HepG2 (cell line): ENCODE measurements at regions not wholly inside any gene's neighbourhood (a gene's known extent, or its start where the extent isn't known, plus 50 kb on each side); places are given as distances from the start of the nearest gene placed in this dataset.

Source experiments
- EZH2 ChIP-seq: conservative IDR thresholded peaks from 2 replicates; pipeline ENCODE4 v1.6.1; 2012; ENCODE audit warnings: mild to moderate bottlenecking, low read depth, low read length, moderate library complexity
- FOXK1 ChIP-seq: sonication (generic); formaldehyde crosslinking; IDR thresholded peaks from 2 replicates; pipeline ENCODE4 v1.4.0; 2020; ENCODE audit warnings: low read depth, missing genetic modification reagents, borderline replicate concordance
- KDM5B ChIP-seq: sonication (generic); formaldehyde crosslinking; IDR thresholded peaks from 2 replicates; pipeline ENCODE4 v1.4.0; 2020; ENCODE audit warnings: missing genetic modification reagents, mild to moderate bottlenecking, borderline replicate concordance
- PLSCR1 ChIP-seq: sonication (generic); formaldehyde crosslinking; IDR thresholded peaks from 2 replicates; pipeline ENCODE4 v1.5.0; 2020; ENCODE audit warnings: missing genetic modification reagents, mild to moderate bottlenecking, borderline replicate concordance
- SAFB2 ChIP-seq: sonication (generic); formaldehyde crosslinking; IDR thresholded peaks from 2 replicates; pipeline ENCODE4 v1.5.1; 2020; ENCODE audit warnings: missing genetic modification reagents, low read depth, mild to moderate bottlenecking, borderline replicate concordance
- ZBTB10 ChIP-seq: sonication (generic); formaldehyde crosslinking; IDR thresholded peaks from 2 replicates; pipeline ENCODE4 v1.4.0; 2020; ENCODE audit warnings: missing genetic modification reagents, borderline replicate concordance
- ZNF136 ChIP-seq: sonication (generic); formaldehyde crosslinking; IDR thresholded peaks from 2 replicates; pipeline ENCODE4 v1.8.1; 2022; ENCODE audit warnings: low read depth, mild to moderate bottlenecking, moderate library complexity, missing genetic modification reagents

GRCh38 chr16:77093309-77093708 lies 97.7 kb upstream of the MON1B start:
- no peak for TF ChIP-seq KDM5B (CRISPR knock-in tag)
- no peak for TF ChIP-seq FOXK1
- no peak for TF ChIP-seq SAFB2 (CRISPR knock-in tag)
- no peak for TF ChIP-seq ZBTB10 (CRISPR knock-in tag)
- no peak for TF ChIP-seq PLSCR1 (CRISPR knock-in tag)
- TF ChIP-seq EZH2, result no peak
- TF ChIP-seq ZNF136 (CRISPR knock-in tag), result no peak
